NCI-H1930 (cell line): ENCODE measurements at regions not wholly inside any gene's neighbourhood (a gene's known extent, or its start where the extent isn't known, plus 50 kb on each side); places are given as distances from the start of the nearest gene placed in this dataset.
"Not testable (repeated sequence)": the region's sequence is repeated elsewhere in the genome, so short reads cannot be mapped to it uniquely, and the experiment has no call there.

Experiments used
- DNase-seq, 2 experiments: peaks; one replicate each; lab custom pipeline; 2025; lab: John Stamatoyannopoulos, UW

GRCh38 chr10:30731963-30732362 lies 102.4 kb upstream of the LYZL2 start:
- DNase-seq, result no peak

DNA sequence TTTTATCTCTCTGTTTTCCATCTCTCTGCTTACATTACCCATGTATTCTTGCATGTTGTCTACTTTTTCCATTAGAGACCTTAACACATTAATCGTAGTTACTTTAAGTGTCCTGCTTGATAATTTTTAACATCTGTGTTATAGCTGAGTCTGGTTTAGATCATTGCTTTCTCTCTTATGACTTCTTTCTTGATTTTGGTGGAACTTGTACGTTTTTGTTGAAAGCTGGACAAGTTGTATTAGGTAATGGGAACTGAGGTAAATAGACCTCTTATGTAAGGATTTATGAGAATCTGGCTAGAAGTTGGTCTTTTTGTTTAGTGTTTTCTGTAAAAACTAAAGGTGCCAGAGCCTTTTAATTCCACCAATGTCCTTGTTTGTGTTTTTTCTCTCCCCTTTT lies 100.8 kb upstream of the LYZL2 start:
- no peak for DNase-seq

GRCh38 chr10:30728766-30729165 lies 99.2 kb upstream of the LYZL2 start:
- DNase-seq, result no peak

DNA sequence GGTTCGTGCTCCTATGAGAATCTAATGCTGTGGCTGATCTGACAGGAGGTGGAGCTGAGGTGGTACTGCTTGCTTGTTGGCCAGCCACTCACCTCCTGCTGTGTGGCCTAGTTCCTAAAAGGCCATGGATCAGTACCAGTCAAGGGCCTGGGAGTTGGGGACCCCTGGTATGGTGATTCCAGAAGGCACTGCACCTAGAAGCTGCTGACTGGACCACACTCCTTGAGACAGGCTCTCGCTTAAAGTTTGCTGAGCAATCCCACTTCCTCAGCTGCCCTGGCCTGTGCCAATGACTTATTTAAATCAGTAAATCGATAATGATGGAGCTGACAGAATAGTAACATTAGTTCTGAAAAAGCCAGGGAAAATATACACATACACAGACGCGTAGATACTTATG lies 98.6 kb upstream of the LYZL2 start:
- no peak for DNase-seq

DNA sequence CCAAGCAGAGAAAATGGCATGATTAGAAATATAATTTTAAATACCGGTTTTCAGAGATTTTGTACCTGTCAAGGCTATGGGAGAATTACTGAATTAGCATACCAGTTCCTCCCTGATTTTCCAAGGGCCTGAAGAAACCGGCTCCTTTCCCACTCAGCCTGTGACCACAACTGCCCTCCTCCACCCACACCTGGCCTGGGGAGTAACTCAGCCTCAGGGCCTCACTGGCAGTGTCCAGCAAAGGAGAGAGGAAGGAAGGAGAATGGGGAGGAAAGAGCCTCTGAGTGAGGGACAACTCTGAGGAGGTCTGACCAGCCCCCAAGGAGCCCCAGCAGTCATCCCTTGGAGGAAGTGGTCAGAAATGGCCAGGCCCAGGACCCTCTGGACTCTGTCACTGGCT lies 98.0 kb upstream of the LYZL2 start:
- no peak for DNase-seq

DNA sequence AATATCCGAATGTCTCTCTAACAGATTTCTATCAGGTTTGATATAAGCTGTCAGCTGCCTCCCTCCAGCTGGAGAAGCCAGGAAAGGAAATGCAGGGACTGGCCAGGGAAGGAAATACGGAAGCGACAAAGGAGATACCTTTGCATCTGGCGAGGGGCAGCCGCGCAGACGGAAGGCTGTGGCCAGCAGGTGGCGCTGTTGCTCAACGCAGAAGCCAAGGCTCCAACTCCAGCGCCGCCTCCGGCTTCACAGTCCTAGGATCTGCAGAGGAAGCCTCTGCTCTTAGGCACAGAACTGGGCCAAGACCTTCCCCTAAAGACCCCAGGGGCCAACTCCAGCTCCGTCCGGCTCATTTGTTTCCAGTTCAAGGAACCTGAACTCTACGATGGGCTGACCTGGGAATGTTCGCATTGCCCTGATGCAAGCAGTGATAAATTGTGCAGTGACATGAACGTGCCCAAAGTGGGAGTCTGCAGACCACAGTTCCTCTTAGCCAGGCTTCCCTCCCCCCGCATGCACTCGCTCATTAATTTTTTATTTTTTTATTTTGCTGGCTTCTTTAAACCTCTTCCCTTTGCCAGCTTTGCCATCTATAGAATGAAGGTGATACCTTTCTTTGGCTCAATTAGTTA lies 97.3 kb upstream of the LYZL2 start:
- DNase-seq, result peak in 1 of 2 experiments; percentile 7

- DNase-seq, result no peak
These were observed 96.1 kb upstream of the LYZL2 start for GRCh38 chr10:30725661-30726060.

DNA sequence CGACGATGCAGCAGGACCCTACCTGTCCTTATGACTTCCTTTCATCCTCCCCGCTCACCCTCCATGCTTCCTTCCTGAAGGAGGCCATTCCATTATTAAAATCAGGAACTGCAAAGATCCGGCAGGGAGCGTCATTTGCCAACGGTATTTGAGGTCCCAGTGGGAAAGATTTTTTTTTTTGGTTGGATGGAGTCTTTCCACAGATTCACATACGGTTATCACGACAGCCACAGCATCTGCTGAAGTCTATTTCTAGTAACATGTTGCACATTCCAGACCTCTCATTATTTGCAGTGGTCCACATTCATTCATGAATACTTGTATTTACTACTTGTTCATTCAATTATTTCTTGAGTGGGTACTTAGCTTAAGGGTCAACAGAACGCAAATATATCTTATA lies 94.7 kb upstream of the LYZL2 start:
- DNase-seq, result no peak

- no peak for DNase-seq
These were observed 93.5 kb upstream of the LYZL2 start for GRCh38 chr10:30722956-30723620.

DNA sequence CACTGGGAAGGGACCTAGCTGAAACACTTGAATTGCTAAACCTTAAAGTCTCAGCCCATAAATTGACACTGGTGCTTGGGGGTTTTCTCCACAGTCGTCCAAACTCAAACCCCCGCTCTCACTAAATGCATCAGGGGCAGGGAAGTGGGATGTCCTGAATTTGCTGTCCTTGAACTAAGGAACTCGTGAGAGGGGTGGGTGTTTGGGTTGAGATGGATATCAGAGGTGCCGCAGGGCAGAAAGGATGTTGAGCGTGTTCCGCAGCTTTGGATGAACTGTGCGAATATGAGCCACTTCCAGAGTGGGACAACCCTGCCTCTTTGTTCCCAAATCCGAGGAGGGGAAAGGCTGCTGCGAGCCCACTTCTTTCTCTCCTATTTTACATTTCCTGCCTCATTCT lies 90.3 kb upstream of the LYZL2 start:
- no peak for DNase-seq

DNA sequence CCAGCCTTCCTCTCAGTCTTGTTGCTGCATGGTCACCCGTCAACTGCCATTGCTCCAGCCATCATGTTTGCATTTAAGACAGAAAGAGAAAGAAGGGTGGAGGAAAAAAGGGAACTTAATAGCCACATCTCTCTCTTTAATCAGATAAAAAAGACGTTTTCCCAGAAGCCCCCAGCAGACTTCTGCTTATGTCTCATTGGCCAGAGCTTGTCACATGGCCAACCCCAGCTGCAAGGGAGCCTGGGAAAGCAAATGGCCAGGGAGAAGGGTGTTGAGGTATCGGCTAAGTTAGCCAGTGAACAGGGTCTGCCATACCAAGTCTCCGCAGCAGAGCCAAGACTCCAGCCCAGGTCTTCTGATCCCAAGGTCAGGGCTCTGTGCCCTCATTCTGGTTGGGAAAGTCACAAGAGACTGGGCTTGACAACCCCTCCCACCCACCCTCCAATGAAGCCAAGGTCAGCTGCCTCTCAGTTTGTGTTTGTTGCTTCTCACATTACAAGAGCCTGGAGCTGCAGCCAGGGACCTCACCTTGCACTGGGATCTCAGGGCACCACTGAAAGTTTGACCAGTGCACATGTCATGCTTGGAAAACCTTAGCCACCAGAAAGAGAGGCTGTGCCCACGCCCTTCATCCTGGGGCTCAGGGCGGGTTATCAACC lies 80.3 kb upstream of the LYZL2 start:
- DNase-seq, result no peak

GRCh38 chr10:30709229-30709628 lies 79.7 kb upstream of the LYZL2 start:
- DNase-seq, result no peak

DNA sequence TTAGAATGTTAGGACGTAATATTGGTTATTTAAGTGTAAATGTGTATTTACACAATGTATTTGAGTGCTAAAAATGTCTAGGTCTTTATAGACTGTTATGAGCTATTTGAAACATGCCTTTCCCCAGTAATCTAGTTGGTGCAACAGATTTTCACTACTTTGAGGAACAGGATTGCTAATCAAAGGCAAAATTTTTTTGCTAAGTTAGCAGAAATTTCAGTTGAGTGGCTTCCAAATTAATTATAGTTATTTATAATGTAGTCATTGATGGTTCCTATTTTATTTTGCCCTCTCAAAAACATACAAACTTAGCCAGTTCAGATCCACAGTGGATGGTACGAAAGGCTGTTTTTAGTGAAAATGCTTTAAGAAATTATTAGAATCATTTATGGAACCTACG lies 78.7 kb upstream of the LYZL2 start:
- no peak for DNase-seq

DNA sequence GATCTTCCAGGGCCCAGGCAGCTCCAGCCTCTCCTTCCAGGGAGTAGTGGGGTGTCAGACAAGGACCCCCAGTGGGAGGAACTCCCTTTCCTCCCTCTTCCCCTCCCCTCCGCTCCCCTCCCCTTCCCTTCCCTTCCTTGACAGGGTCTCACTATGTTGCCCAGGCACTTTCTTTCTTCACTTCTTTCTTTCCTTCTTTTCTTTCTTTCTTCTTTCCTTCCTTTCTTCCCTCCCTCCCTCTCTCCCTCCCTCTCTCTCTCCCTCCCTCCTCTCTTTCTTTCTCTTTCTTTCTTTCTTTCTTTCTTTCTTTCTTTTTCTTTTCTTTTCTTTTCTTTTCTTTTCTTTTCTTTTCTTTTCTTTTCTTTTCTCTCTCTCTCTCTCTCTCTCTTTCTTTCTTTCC lies 76.6 kb upstream of the LYZL2 start:
- DNase-seq, result not testable (repeated sequence)

DNA sequence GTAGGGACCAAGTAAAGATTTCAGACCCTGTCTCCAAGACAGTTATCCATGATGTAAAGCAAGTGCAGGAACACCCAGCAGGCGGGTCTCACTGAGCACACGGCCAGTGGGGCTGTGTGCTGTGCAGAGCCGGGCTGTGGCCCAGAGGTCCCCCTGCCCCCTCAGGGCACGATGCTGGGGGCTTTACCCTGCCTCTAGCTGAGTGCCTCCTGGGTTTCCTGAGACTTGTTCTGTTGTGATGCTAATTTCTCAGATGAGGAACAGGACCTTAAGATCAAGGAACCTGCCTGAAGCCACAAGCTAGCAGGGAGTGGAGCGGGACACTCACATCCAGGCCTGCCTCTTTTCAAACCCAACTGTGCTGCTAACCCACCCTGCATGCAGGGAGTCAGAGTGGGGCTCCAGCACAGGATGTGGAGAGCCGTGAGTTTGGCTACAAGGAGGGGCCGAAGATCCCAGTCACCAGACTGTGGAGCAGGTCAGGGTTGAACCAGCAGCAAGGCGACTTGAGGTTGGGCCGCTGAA lies 76.1 kb upstream of the LYZL2 start:
- no peak for DNase-seq

DNA sequence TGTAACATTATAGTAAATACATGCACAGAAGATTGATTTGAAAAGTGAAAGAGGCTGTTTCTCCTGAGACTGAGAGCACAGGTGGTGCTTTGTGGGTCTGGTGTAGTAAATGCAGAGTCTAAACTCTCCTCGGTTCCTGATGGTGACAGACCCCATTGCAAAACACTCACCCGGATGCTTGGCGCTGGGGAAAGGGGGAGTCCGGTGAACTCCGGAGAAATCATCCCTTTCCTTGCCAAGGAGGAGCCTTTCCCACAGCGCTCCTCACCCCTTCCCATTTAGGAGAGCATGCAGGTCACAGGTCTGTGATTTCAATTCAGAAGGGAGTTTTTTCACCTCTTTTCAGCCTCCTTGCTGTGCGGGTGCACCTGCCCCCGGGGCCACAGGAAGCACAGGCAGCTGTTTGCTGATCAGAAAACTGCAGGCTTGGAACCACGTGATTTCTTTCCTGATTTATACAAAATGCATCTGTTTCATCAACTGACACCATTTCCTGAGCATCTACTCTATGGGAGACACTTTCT lies 75.6 kb upstream of the LYZL2 start:
- DNase-seq, result no peak

GRCh38 chr10:30704601-30705100 lies 75.1 kb upstream of the LYZL2 start:
- DNase-seq, result not testable (repeated sequence)

DNA sequence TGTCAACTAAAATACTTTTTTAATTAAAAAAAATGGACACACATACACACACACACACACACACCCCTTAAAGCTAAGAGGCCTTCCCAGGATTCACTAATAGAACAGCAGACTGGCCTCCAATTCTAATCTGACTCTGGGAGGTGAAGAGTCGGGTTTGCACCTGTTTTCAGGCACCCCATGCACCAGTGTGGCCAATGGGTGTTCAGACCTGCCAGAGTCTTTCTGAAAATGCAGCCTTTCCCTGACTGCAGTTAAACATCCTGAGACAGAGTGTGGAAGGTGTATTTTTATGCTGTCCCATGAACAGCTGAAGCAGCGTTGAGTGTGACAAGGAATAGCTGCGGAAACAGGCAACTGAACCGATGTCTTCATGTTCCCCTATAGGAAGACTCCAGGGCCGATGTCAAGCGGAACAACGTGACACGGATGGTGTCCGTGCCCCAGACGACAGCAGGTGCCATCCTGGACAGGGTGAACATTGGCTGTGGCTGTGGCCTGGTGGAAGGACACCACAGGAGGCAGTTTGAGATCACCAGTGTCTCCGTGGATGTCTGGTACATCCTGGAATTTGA lies 74.6 kb upstream of the LYZL2 start:
- DNase-seq, result no peak

GRCh38 chr10:30703446-30703845 lies 73.9 kb upstream of the LYZL2 start:
- DNase-seq, result not testable (repeated sequence)

GRCh38 chr10:30702860-30703259 lies 73.3 kb upstream of the LYZL2 start:
- no peak for DNase-seq

GRCh38 chr10:30701451-30702173 lies 72.1 kb upstream of the LYZL2 start:
- DNase-seq, result no peak

GRCh38 chr10:30697806-30698205 lies 68.3 kb upstream of the LYZL2 start:
- no peak for DNase-seq
